ENCODE measurements at regions not wholly inside any gene's neighbourhood (a gene's known extent, or its start where the extent isn't known, plus 50 kb on each side); places are given as distances from the start of the nearest gene placed in this dataset.
"Not testable (repeated sequence)": the region's sequence is repeated elsewhere in the genome, so short reads cannot be mapped to it uniquely, and the experiment has no call there.

GRCh38 chr11:7860844-7861243 is 64.1 kb upstream of the OR5P2 start:
- DNase-seq (ENCODE audit: low read depth in 1 of 2, low spot score in 2 of 2); H4K20me1 ChIP-seq (replicated peaks in 1 of 2; ENCODE audit: control insufficient read depth in 1 of 2, insufficient read depth in 2 of 2, low read length in 2 of 2); H3K4ac ChIP-seq (replicated peaks; ENCODE audit: insufficient read length, low read depth, low read length); H3K23me2 ChIP-seq (ENCODE audit: low read depth, low read length); H4K8ac ChIP-seq (ENCODE audit: extremely low read depth, insufficient read depth, low read length); H3K56ac ChIP-seq (replicated peaks; ENCODE audit: insufficient read length, low read depth, low read length); H3K14ac ChIP-seq (ENCODE audit: insufficient read length); POLR2A ChIA-PET (ENCODE audit: partially characterized antibody); H3K9me3 ChIP-seq (ENCODE audit: insufficient read depth in 2 of 2, low read depth in 1 of 2, low read length in 1 of 2); H2BK15ac ChIP-seq (ENCODE audit: low read length); H3K9ac ChIP-seq (replicated peaks in 1 of 4; ENCODE audit: extremely low read depth in 1 of 4, low read depth in 3 of 4, low read length in 3 of 4); H3K4me1 ChIP-seq (replicated peaks in 1 of 4; ENCODE audit: control insufficient read depth in 3 of 4, insufficient read depth in 4 of 4, low read length in 3 of 4); H2BK5ac ChIP-seq (ENCODE audit: low read depth, low read length); H3K27me3 ChIP-seq (replicated peaks in 1 of 4; ENCODE audit: control insufficient read depth in 3 of 4, extremely low read depth in 1 of 4, insufficient read depth in 3 of 4, low read length in 3 of 4); H3K18ac ChIP-seq (ENCODE audit: extremely low read depth, low read length); H2AK5ac ChIP-seq (ENCODE audit: low read depth, low read length); H2BK20ac ChIP-seq (ENCODE audit: low read length); CTCF ChIA-PET (ENCODE audit: partially characterized antibody); FAIRE-seq; H3K79me2 ChIP-seq (ENCODE audit: control insufficient read depth in 1 of 2, insufficient read depth in 2 of 2, low read length in 2 of 2); H3K79me1 ChIP-seq (ENCODE audit: low read depth, low read length); H3K27ac ChIP-seq (ENCODE audit: low read depth, low read length); H3K23ac ChIP-seq (ENCODE audit: insufficient read length); H2BK12ac ChIP-seq (ENCODE audit: low read depth, low read length); H3K36me3 ChIP-seq (ENCODE audit: control insufficient read depth in 2 of 4, insufficient read depth in 4 of 4, low read length in 3 of 4); H2BK120ac ChIP-seq (replicated peaks; ENCODE audit: low read depth, low read length); H3K4me2 ChIP-seq (ENCODE audit: insufficient read depth in 1 of 2, low read depth in 2 of 2, low read length in 2 of 2); H4K5ac ChIP-seq (ENCODE audit: insufficient read length, low read depth, low read length): not testable (repeated sequence)
- Histone ChIP-seq H2AFZ (ENCODE audit: low read length) (peak overlapping the region; percentile 72; the same call in 1 of the 2 replicates), H3K4me3 (ENCODE audit: extremely low read depth in 1 of 4, insufficient read depth in 2 of 4, low read depth in 3 of 4, low read length in 4 of 4) (peak overlapping the region in 2 of 4 experiments; percentile 9 to 12; a peak in 1 of 8 replicates), H4K91ac (replicated peaks; ENCODE audit: insufficient read length, low read length) (peak overlapping the region; percentile 65)
- 90% methylated on average over 14 of the region's 14 CpGs; no CpG with 5 or more reads in 1 of the 2 experiments for WGBS, 2 experiments (ENCODE audit: extremely low coverage in 1 of 2, insufficient coverage in 1 of 2, insufficient read length in 1 of 2, insufficient replicate concordance in 2 of 2, low coverage in 1 of 2, low lambda C conversion rate in 2 of 2, missing lambda C conversion rate in 1 of 2)
- TF ChIP-seq RBBP5 (IDR thresholded peaks at IDR 0.05; ENCODE audit: borderline replicate concordance, low read depth, low read length): 0 out of 2 replicates have a peak, but pooled peaks have one; percentile 52

Measured in H1 (cell line).